C4-2B (cell line): ENCODE measurements at regions not wholly inside any gene's neighbourhood (a gene's known extent, or its start where the extent isn't known, plus 50 kb on each side); places are given as distances from the start of the nearest gene placed in this dataset.

Experiments used
- H3K27ac ChIP-seq: fragments of 450-650 bp; 2 replicates; pipeline ENCODE4 v1.5.1; 2017
- CTCF ChIP-seq: fragments of 450-650 bp; conservative IDR thresholded peaks from 2 replicates; pipeline ENCODE4 v1.5.1; 2017; ENCODE audit warnings: mild to moderate bottlenecking
- ZFX ChIP-seq: fragments of 450-650 bp; IDR thresholded peaks from 2 replicates; pipeline ENCODE4 v1.6.1; 2017

- H3K27ac ChIP-seq: no peak overlapping the region
- no peak for TF ChIP-seq ZFX
- TF ChIP-seq CTCF: no peak
Observed at GRCh38 chr10:91017198-91017597, 96.3 kb upstream of the ANKRD1 start.

- TF ChIP-seq ZFX (no peak), CTCF (no peak)
- no peak overlapping the region for H3K27ac ChIP-seq
Observed at GRCh38 chr10:91021901-91022300, 101.0 kb upstream of the ANKRD1 start.

GRCh38 chr10:91022390-91022789 is 101.5 kb upstream of the ANKRD1 start:
- TF ChIP-seq CTCF (no peak), ZFX (no peak)
- no peak overlapping the region for H3K27ac ChIP-seq

GRCh38 chr10:91022924-91023699 is 102.2 kb upstream of the ANKRD1 start:
- H3K27ac ChIP-seq: no peak overlapping the region
- TF ChIP-seq CTCF (no peak), ZFX (no peak)

- TF ChIP-seq CTCF (no peak), ZFX (no peak)
- no peak overlapping the region for H3K27ac ChIP-seq
Observed at GRCh38 chr10:91023700-91024398, 103.0 kb upstream of the ANKRD1 start.

GRCh38 chr10:91024541-91024940 is 103.7 kb upstream of the ANKRD1 start:
- no peak overlapping the region for H3K27ac ChIP-seq
- TF ChIP-seq CTCF: no peak
- TF ChIP-seq ZFX: no peak

GRCh38 chr10:91032611-91033206 is 111.8 kb upstream of the ANKRD1 start:
- no peak overlapping the region for H3K27ac ChIP-seq
- TF ChIP-seq CTCF (no peak), ZFX (no peak)
